HepG2 (cell line): ENCODE measurements at regions not wholly inside any gene's neighbourhood (a gene's known extent, or its start where the extent isn't known, plus 50 kb on each side); places are given as distances from the start of the nearest gene placed in this dataset.

Experiments
- ATAC-seq: fragments of 200-7000 bp; cut with Tn5 transposase; 3 replicates; pipeline ENCODE4 v1.9.1; 2020; ENCODE audit warnings: mild to moderate bottlenecking, moderate library complexity
- BruUV-seq: library from RNA; stranded (reverse); fragments of 400-500 nt; replicated peaks from 2 replicates; lab custom pipeline; 2021; lab: Mats Ljungman, UMichigan
- CTCF ChIA-PET: fragments of 300-600 bp; formaldehyde crosslinking; extraction: SDS; loops from one replicate; lab custom pipeline; 2021; ENCODE audit warnings: low total read pairs, inconsistent platforms, low intra/inter-chr PET ratio; lab: Yijun Ruan, JAX
- POLR2A ChIA-PET: fragments of 350-600 bp; sonication (Branson Sonifier 250); formaldehyde crosslinking; loops from one replicate; lab custom pipeline; 2020; ENCODE audit warnings: antibody characterized with exemption, inconsistent platforms; lab: Yijun Ruan, JAX
- DNase-seq: peaks from one replicate; pipeline ENCODE4 v3.0.0-alpha.2; 2015; ENCODE audit warnings: low spot score
- FAIRE-seq: peaks from 3 replicates; lab custom pipeline; 2011; peaks lifted over from hg19 to GRCh38; lab: Jason Lieb, UNC
- H2AFZ ChIP-seq: one replicate; pipeline ENCODE4 v1.6.1; 2011; ENCODE audit warnings: low read length, inconsistent platforms
- H3K27ac ChIP-seq: fragments of 300-600 bp; 3 replicates; pipeline ENCODE4 v1.8.0; 2011; ENCODE audit warnings: mixed run types, mild to moderate bottlenecking, mixed read lengths, low read length, inconsistent platforms; ENCODE audit not compliant: insufficient read depth; ENCODE audit errors: extremely low read length
- H3K27me3 ChIP-seq, 2 experiments: fragments of 200-600 bp in 1 of 2; 2 replicates in 1 of 2; 3 replicates in 1 of 2; pipeline versions ENCODE4 v1.6.0 to v1.8.0; 2011; ENCODE audit warnings: low read length in 2 of 2, mild to moderate bottlenecking in 2 of 2, moderate library complexity in 2 of 2, inconsistent platforms in 1 of 2; ENCODE audit not compliant: insufficient read depth in 2 of 2, control insufficient read depth in 1 of 2
- H3K36me3 ChIP-seq, 2 experiments: fragments of 200-600 bp in 1 of 2; replicated peaks in 1 of 2; 2 replicates in 1 of 2; 3 replicates in 1 of 2; pipeline versions ENCODE4 v1.5.1 to v1.8.0; 2011; ENCODE audit warnings: low read length in 2 of 2, inconsistent platforms in 1 of 2; ENCODE audit not compliant: insufficient read depth in 2 of 2, control insufficient read depth in 1 of 2
- H3K4me1 ChIP-seq: 2 replicates; pipeline ENCODE4 v1.5.1; 2012; ENCODE audit warnings: low read length, inconsistent platforms; ENCODE audit not compliant: insufficient read depth
- H3K4me2 ChIP-seq: 2 replicates; pipeline ENCODE4 v1.6.0; 2011; ENCODE audit warnings: low read depth, low read length, inconsistent platforms
- H3K4me3 ChIP-seq, 3 experiments: fragments of 200-600 bp in 1 of 3; sonication (generic), shearing (Covaris generic) in 1 of 3; replicated peaks in 1 of 3; 2 replicates each; pipeline ENCODE4 v1.5.1; 2011 to 2016; ENCODE audit warnings: low read length in 3 of 3, inconsistent platforms in 2 of 3, low read depth in 2 of 3, mild to moderate bottlenecking in 2 of 3, control low read depth in 1 of 3, mixed read lengths in 1 of 3; ENCODE audit not compliant: insufficient read depth in 1 of 3
- H3K79me2 ChIP-seq: one replicate; pipeline ENCODE4 v1.6.1; 2011; ENCODE audit warnings: low read length, inconsistent platforms; ENCODE audit not compliant: insufficient read depth
- H3K9ac ChIP-seq: 2 replicates; pipeline ENCODE4 v1.6.0; 2011; ENCODE audit warnings: mild to moderate bottlenecking, low read depth, low read length, inconsistent platforms; ENCODE audit not compliant: insufficient read depth
- H3K9me3 ChIP-seq: 2 replicates; pipeline ENCODE4 v1.5.1; 2012; ENCODE audit warnings: mild to moderate bottlenecking, low read length
- H4K20me1 ChIP-seq: 2 replicates; pipeline ENCODE4 v1.6.0; 2011; ENCODE audit warnings: inconsistent platforms, mild to moderate bottlenecking, low read length, moderate library complexity; ENCODE audit not compliant: insufficient read depth
- KDM5B ChIP-seq: sonication (generic); formaldehyde crosslinking; IDR thresholded peaks from 2 replicates; pipeline ENCODE4 v1.4.0; 2020; ENCODE audit warnings: missing genetic modification reagents, mild to moderate bottlenecking, borderline replicate concordance
- NR2C2 ChIP-seq: sonication (generic); formaldehyde crosslinking; IDR thresholded peaks from 2 replicates; pipeline ENCODE4 v1.4.0; 2020; ENCODE audit warnings: missing genetic modification reagents, mild to moderate bottlenecking, moderate library complexity, borderline replicate concordance
- ZNF383 ChIP-seq: sonication (generic); formaldehyde crosslinking; IDR thresholded peaks from 2 replicates; pipeline ENCODE4 v1.4.0; 2020; ENCODE audit warnings: missing genetic modification reagents, mild to moderate bottlenecking, borderline replicate concordance
- ZNF547 ChIP-seq: sonication (generic); formaldehyde crosslinking; IDR thresholded peaks from 2 replicates; pipeline ENCODE4 v1.5.1; 2020; ENCODE audit warnings: mild to moderate bottlenecking, missing genetic modification reagents
- ZNF569 ChIP-seq: sonication (generic); formaldehyde crosslinking; IDR thresholded peaks from 2 replicates; pipeline ENCODE4 v1.5.0; 2020; ENCODE audit warnings: mild to moderate bottlenecking, missing genetic modification reagents, moderate library complexity, borderline replicate concordance
- ZNF746 ChIP-seq: sonication (generic); formaldehyde crosslinking; IDR thresholded peaks from 2 replicates; pipeline ENCODE4 v1.8.0; 2022; ENCODE audit warnings: mild to moderate bottlenecking, missing genetic modification reagents
- ZSCAN31 ChIP-seq: sonication (generic); formaldehyde crosslinking; IDR thresholded peaks from 2 replicates; pipeline ENCODE4 v1.5.0; 2020; ENCODE audit warnings: low read depth, mild to moderate bottlenecking, missing genetic modification reagents
- WGBS: methylation state at CpG from one replicate; pipeline ENCODE4 v1.1.6; 2017; ENCODE audit warnings: low lambda C conversion rate; 5-methylcytosine and 5-hydroxymethylcytosine counted together
- in situ Hi-C: cut with HindIII; loops from 2 replicates; pipeline ENCODE4 v1.10.0; 2017; ENCODE audit warnings: low pct_unique_long_range_greater_than_20kb; ENCODE audit not compliant: extremely low pct_ligation_motif_present
- intact Hi-C: fragments of 100-400 bp; cut with micrococcal nuclease; formaldehyde crosslinking; loops from one replicate; pipeline ENCODE4 v1.10.0; 2022; ENCODE audit not compliant: unreplicated experiment
- TF ChIP-seq, protein P1 (sequence below): sonication (generic); formaldehyde crosslinking; IDR thresholded peaks from 2 replicates; pipeline ENCODE4 v1.4.0; 2020; ENCODE audit warnings: missing genetic modification reagents, borderline replicate concordance
- TF ChIP-seq, protein P2 (sequence below): sonication (generic); formaldehyde crosslinking; IDR thresholded peaks from 2 replicates; pipeline ENCODE4 v1.5.1; 2020; ENCODE audit warnings: mild to moderate bottlenecking, missing genetic modification reagents, borderline replicate concordance
- TF ChIP-seq, protein P3 (sequence below): IDR thresholded peaks from 2 replicates; pipeline ENCODE4 v1.6.1; 2012; ENCODE audit warnings: low read length, improper control_type of control experiment
- TF ChIP-seq, protein P4 (sequence below): sonication (generic); formaldehyde crosslinking; IDR thresholded peaks from 2 replicates; pipeline ENCODE4 v1.5.0; 2020; ENCODE audit warnings: missing genetic modification reagents, mild to moderate bottlenecking, borderline replicate concordance

DNA sequence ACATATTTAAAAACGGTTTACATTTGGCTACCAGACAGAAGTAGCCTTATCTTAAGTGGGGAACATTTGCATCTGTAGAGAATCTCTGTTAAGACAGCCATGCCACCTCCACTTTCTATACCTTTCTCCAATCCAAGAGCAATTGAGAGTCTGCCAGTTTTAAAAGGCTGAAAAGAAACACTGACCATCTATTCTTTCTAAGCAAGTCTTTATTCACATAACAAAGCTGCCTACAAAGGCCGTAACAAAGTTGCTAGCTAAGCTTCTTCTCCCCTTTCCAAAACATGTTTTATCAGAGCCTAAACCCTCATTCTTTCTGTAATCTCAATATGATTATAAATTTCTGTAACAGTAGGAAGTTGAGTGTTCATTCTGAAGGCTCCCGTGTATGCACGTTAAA lies 1078.3 kb downstream of the NCAM2 start (continued):
- TF ChIP-seq, protein P1, sequence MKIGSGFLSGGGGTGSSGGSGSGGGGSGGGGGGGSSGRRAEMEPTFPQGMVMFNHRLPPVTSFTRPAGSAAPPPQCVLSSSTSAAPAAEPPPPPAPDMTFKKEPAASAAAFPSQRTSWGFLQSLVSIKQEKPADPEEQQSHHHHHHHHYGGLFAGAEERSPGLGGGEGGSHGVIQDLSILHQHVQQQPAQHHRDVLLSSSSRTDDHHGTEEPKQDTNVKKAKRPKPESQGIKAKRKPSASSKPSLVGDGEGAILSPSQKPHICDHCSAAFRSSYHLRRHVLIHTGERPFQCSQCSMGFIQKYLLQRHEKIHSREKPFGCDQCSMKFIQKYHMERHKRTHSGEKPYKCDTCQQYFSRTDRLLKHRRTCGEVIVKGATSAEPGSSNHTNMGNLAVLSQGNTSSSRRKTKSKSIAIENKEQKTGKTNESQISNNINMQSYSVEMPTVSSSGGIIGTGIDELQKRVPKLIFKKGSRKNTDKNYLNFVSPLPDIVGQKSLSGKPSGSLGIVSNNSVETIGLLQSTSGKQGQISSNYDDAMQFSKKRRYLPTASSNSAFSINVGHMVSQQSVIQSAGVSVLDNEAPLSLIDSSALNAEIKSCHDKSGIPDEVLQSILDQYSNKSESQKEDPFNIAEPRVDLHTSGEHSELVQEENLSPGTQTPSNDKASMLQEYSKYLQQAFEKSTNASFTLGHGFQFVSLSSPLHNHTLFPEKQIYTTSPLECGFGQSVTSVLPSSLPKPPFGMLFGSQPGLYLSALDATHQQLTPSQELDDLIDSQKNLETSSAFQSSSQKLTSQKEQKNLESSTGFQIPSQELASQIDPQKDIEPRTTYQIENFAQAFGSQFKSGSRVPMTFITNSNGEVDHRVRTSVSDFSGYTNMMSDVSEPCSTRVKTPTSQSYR, result no peak
- TF ChIP-seq ZNF746 (CRISPR knock-in tag) (no peak), ZNF569 (CRISPR knock-in tag) (no peak)
- TF ChIP-seq, protein P2, sequence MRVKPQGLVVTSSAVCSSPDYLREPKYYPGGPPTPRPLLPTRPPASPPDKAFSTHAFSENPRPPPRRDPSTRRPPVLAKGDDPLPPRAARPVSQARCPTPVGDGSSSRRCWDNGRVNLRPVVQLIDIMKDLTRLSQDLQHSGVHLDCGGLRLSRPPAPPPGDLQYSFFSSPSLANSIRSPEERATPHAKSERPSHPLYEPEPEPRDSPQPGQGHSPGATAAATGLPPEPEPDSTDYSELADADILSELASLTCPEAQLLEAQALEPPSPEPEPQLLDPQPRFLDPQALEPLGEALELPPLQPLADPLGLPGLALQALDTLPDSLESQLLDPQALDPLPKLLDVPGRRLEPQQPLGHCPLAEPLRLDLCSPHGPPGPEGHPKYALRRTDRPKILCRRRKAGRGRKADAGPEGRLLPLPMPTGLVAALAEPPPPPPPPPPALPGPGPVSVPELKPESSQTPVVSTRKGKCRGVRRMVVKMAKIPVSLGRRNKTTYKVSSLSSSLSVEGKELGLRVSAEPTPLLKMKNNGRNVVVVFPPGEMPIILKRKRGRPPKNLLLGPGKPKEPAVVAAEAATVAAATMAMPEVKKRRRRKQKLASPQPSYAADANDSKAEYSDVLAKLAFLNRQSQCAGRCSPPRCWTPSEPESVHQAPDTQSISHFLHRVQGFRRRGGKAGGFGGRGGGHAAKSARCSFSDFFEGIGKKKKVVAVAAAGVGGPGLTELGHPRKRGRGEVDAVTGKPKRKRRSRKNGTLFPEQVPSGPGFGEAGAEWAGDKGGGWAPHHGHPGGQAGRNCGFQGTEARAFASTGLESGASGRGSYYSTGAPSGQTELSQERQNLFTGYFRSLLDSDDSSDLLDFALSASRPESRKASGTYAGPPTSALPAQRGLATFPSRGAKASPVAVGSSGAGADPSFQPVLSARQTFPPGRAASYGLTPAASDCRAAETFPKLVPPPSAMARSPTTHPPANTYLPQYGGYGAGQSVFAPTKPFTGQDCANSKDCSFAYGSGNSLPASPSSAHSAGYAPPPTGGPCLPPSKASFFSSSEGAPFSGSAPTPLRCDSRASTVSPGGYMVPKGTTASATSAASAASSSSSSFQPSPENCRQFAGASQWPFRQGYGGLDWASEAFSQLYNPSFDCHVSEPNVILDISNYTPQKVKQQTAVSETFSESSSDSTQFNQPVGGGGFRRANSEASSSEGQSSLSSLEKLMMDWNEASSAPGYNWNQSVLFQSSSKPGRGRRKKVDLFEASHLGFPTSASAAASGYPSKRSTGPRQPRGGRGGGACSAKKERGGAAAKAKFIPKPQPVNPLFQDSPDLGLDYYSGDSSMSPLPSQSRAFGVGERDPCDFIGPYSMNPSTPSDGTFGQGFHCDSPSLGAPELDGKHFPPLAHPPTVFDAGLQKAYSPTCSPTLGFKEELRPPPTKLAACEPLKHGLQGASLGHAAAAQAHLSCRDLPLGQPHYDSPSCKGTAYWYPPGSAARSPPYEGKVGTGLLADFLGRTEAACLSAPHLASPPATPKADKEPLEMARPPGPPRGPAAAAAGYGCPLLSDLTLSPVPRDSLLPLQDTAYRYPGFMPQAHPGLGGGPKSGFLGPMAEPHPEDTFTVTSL, result no peak

DNA sequence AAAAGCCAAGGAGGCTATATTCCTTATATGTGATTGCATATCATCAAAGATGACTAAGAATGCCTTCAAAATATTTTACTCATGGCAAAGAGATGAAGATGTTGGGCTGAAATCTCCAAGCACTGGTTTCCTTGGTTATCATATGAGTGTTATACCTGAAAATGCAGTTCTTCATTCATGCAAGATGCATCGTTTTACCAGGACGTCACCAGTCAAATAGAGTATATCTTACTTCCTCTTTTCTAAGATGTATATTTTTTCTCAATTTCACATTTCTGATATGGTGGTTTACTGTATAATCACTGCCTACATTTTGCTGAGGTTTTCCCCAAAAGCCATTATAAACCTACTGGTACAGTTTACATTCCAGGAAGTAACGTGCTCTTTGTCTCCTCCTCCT lies 1085.7 kb downstream of the NCAM2 start:
- under 1% methylated on average over 3 of the region's 3 CpGs for WGBS
- Histone ChIP-seq H2AFZ (no peak overlapping the region), H3K36me3 (no peaks in the 10 kb centered on the region), H3K79me2 (no peaks in the 10 kb centered on the region), H3K4me3 (no peak overlapping the region), H3K9ac (no peak overlapping the region), H4K20me1 (no peaks in the 10 kb centered on the region), H3K9me3 (peaks cover 84% of the 10 kb centered on the region), H3K4me1 (no peaks in the 10 kb centered on the region), H3K27me3 (no peaks in the 10 kb centered on the region), H3K27ac (no peak overlapping the region), H3K4me2 (no peak overlapping the region)
- FAIRE-seq, result no peak
- ATAC-seq, result no peak
- intact Hi-C loops (no loop called here), in situ Hi-C loops (no loop called here)
- POLR2A ChIA-PET, result no interaction called here
- DNase-seq, result no peak
- CTCF ChIA-PET, result no interaction called here
- BruUV-seq, result no TSS peak
- no peak for TF ChIP-seq KDM5B (CRISPR knock-in tag)
- no peak for TF ChIP-seq NR2C2
- no peak for TF ChIP-seq ZSCAN31 (CRISPR knock-in tag)
- TF ChIP-seq, protein P3, sequence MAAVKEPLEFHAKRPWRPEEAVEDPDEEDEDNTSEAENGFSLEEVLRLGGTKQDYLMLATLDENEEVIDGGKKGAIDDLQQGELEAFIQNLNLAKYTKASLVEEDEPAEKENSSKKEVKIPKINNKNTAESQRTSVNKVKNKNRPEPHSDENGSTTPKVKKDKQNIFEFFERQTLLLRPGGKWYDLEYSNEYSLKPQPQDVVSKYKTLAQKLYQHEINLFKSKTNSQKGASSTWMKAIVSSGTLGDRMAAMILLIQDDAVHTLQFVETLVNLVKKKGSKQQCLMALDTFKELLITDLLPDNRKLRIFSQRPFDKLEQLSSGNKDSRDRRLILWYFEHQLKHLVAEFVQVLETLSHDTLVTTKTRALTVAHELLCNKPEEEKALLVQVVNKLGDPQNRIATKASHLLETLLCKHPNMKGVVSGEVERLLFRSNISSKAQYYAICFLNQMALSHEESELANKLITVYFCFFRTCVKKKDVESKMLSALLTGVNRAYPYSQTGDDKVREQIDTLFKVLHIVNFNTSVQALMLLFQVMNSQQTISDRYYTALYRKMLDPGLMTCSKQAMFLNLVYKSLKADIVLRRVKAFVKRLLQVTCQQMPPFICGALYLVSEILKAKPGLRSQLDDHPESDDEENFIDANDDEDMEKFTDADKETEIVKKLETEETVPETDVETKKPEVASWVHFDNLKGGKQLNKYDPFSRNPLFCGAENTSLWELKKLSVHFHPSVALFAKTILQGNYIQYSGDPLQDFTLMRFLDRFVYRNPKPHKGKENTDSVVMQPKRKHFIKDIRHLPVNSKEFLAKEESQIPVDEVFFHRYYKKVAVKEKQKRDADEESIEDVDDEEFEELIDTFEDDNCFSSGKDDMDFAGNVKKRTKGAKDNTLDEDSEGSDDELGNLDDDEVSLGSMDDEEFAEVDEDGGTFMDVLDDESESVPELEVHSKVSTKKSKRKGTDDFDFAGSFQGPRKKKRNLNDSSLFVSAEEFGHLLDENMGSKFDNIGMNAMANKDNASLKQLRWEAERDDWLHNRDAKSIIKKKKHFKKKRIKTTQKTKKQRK, result no peak
- TF ChIP-seq, protein P4, sequence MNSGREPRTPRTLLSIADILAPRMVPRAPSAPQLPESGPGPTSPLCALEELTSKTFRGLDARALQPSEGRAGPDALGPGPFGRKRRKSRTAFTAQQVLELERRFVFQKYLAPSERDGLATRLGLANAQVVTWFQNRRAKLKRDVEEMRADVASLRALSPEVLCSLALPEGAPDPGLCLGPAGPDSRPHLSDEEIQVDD, result no peak
- no peak for TF ChIP-seq ZNF383 (CRISPR knock-in tag)
- no peak for TF ChIP-seq ZNF547
